HepG2 (cell line): ENCODE measurements at regions not wholly inside any gene's neighbourhood (a gene's known extent, or its start where the extent isn't known, plus 50 kb on each side); places are given as distances from the start of the nearest gene placed in this dataset.

Experiments used
- ATAC-seq: fragments of 200-7000 bp; cut with Tn5 transposase; 3 replicates; pipeline ENCODE4 v1.9.1; 2020; ENCODE audit warnings: mild to moderate bottlenecking, moderate library complexity
- BruUV-seq: library from RNA; stranded (reverse); fragments of 400-500 nt; replicated peaks from 2 replicates; lab custom pipeline; 2021; lab: Mats Ljungman, UMichigan
- CTCF ChIA-PET: fragments of 300-600 bp; formaldehyde crosslinking; extraction: SDS; loops from one replicate; lab custom pipeline; 2021; ENCODE audit warnings: low total read pairs, inconsistent platforms, low intra/inter-chr PET ratio; lab: Yijun Ruan, JAX
- POLR2A ChIA-PET: fragments of 350-600 bp; sonication (Branson Sonifier 250); formaldehyde crosslinking; loops from one replicate; lab custom pipeline; 2020; ENCODE audit warnings: antibody characterized with exemption, inconsistent platforms; lab: Yijun Ruan, JAX
- DNase-seq: peaks from one replicate; pipeline ENCODE4 v3.0.0-alpha.2; 2015; ENCODE audit warnings: low spot score
- FAIRE-seq: peaks from 3 replicates; lab custom pipeline; 2011; peaks lifted over from hg19 to GRCh38; lab: Jason Lieb, UNC
- H2AFZ ChIP-seq: one replicate; pipeline ENCODE4 v1.6.1; 2011; ENCODE audit warnings: low read length, inconsistent platforms
- H3K27ac ChIP-seq: fragments of 300-600 bp; 3 replicates; pipeline ENCODE4 v1.8.0; 2011; ENCODE audit warnings: mixed run types, mild to moderate bottlenecking, mixed read lengths, low read length, inconsistent platforms; ENCODE audit not compliant: insufficient read depth; ENCODE audit errors: extremely low read length
- H3K27me3 ChIP-seq, 2 experiments: fragments of 200-600 bp in 1 of 2; 2 replicates in 1 of 2; 3 replicates in 1 of 2; pipeline versions ENCODE4 v1.6.0 to v1.8.0; 2011; ENCODE audit warnings: low read length in 2 of 2, mild to moderate bottlenecking in 2 of 2, moderate library complexity in 2 of 2, inconsistent platforms in 1 of 2; ENCODE audit not compliant: insufficient read depth in 2 of 2, control insufficient read depth in 1 of 2
- H3K36me3 ChIP-seq, 2 experiments: fragments of 200-600 bp in 1 of 2; replicated peaks in 1 of 2; 2 replicates in 1 of 2; 3 replicates in 1 of 2; pipeline versions ENCODE4 v1.5.1 to v1.8.0; 2011; ENCODE audit warnings: low read length in 2 of 2, inconsistent platforms in 1 of 2; ENCODE audit not compliant: insufficient read depth in 2 of 2, control insufficient read depth in 1 of 2
- H3K4me1 ChIP-seq: 2 replicates; pipeline ENCODE4 v1.5.1; 2012; ENCODE audit warnings: low read length, inconsistent platforms; ENCODE audit not compliant: insufficient read depth
- H3K4me2 ChIP-seq: 2 replicates; pipeline ENCODE4 v1.6.0; 2011; ENCODE audit warnings: low read depth, low read length, inconsistent platforms
- H3K4me3 ChIP-seq, 3 experiments: fragments of 200-600 bp in 1 of 3; sonication (generic), shearing (Covaris generic) in 1 of 3; replicated peaks in 1 of 3; 2 replicates each; pipeline ENCODE4 v1.5.1; 2011 to 2016; ENCODE audit warnings: low read length in 3 of 3, inconsistent platforms in 2 of 3, low read depth in 2 of 3, mild to moderate bottlenecking in 2 of 3, control low read depth in 1 of 3, mixed read lengths in 1 of 3; ENCODE audit not compliant: insufficient read depth in 1 of 3
- H3K79me2 ChIP-seq: one replicate; pipeline ENCODE4 v1.6.1; 2011; ENCODE audit warnings: low read length, inconsistent platforms; ENCODE audit not compliant: insufficient read depth
- H3K9ac ChIP-seq: 2 replicates; pipeline ENCODE4 v1.6.0; 2011; ENCODE audit warnings: mild to moderate bottlenecking, low read depth, low read length, inconsistent platforms; ENCODE audit not compliant: insufficient read depth
- H3K9me3 ChIP-seq: 2 replicates; pipeline ENCODE4 v1.5.1; 2012; ENCODE audit warnings: mild to moderate bottlenecking, low read length
- H4K20me1 ChIP-seq: 2 replicates; pipeline ENCODE4 v1.6.0; 2011; ENCODE audit warnings: inconsistent platforms, mild to moderate bottlenecking, low read length, moderate library complexity; ENCODE audit not compliant: insufficient read depth
- BRD4 ChIP-seq: sonication (generic); formaldehyde crosslinking; IDR thresholded peaks from 2 replicates; pipeline ENCODE4 v1.4.0; 2020; ENCODE audit warnings: missing genetic modification reagents
- FOXO4 ChIP-seq: sonication (generic); formaldehyde crosslinking; conservative IDR thresholded peaks from 2 replicates; pipeline ENCODE4 v1.8.1; 2023; ENCODE audit warnings: missing genetic modification reagents
- IRX3 ChIP-seq: sonication (generic); formaldehyde crosslinking; IDR thresholded peaks from 2 replicates; pipeline ENCODE4 v1.8.1; 2023; ENCODE audit warnings: mild to moderate bottlenecking, low read depth, missing genetic modification reagents, borderline replicate concordance
- MYNN ChIP-seq: sonication (generic); formaldehyde crosslinking; IDR thresholded peaks from 2 replicates; pipeline ENCODE4 v1.4.0; 2020; ENCODE audit warnings: mild to moderate bottlenecking, low read depth, missing genetic modification reagents
- SIX4 ChIP-seq: sonication (generic); formaldehyde crosslinking; IDR thresholded peaks from 2 replicates; pipeline ENCODE4 v1.4.0; 2020; ENCODE audit warnings: missing genetic modification reagents
- TCF12 ChIP-seq, 2 experiments: fragments of 450-650 bp in 1 of 2; sonication (generic) in 1 of 2; formaldehyde crosslinking in 1 of 2; IDR thresholded peaks; 2 replicates each; pipeline versions ENCODE4 v1.6.1 to v1.8.0; 2017 to 2022; ENCODE audit warnings: antibody characterized with exemption in 1 of 2, mild to moderate bottlenecking in 1 of 2, missing genetic modification reagents in 1 of 2, moderate library complexity in 1 of 2
- TOPORS ChIP-seq: sonication (generic); formaldehyde crosslinking; IDR thresholded peaks from 2 replicates; pipeline ENCODE4 v1.8.0; 2023; ENCODE audit warnings: mild to moderate bottlenecking, missing genetic modification reagents
- ZBTB42 ChIP-seq: sonication (generic); formaldehyde crosslinking; IDR thresholded peaks from 2 replicates; pipeline ENCODE4 v1.5.0; 2020; ENCODE audit warnings: mild to moderate bottlenecking, missing genetic modification reagents
- ZFP36L2 ChIP-seq: sonication (generic); formaldehyde crosslinking; IDR thresholded peaks from 2 replicates; pipeline ENCODE4 v1.4.0; 2020; ENCODE audit warnings: missing genetic modification reagents
- ZNF281 ChIP-seq: sonication (generic); formaldehyde crosslinking; IDR thresholded peaks from 2 replicates; pipeline ENCODE4 v1.4.0; 2020; ENCODE audit warnings: missing genetic modification reagents, borderline replicate concordance
- ZNF549 ChIP-seq: sonication (generic); formaldehyde crosslinking; IDR thresholded peaks from 2 replicates; pipeline ENCODE4 v1.5.0; 2020; ENCODE audit warnings: missing genetic modification reagents
- ZNF570 ChIP-seq: sonication (generic); formaldehyde crosslinking; IDR thresholded peaks from 2 replicates; pipeline ENCODE4 v1.4.0; 2020; ENCODE audit warnings: mild to moderate bottlenecking, missing genetic modification reagents, borderline replicate concordance
- ZNF576 ChIP-seq: sonication (generic); formaldehyde crosslinking; IDR thresholded peaks from 2 replicates; pipeline ENCODE4 v1.4.0; 2020; ENCODE audit warnings: mild to moderate bottlenecking, missing genetic modification reagents
- ZSCAN12 ChIP-seq: sonication (generic); formaldehyde crosslinking; IDR thresholded peaks from 2 replicates; pipeline ENCODE4 v1.9.0; 2021; ENCODE audit warnings: mild to moderate bottlenecking, missing genetic modification reagents
- WGBS: methylation state at CpG from one replicate; pipeline ENCODE4 v1.1.6; 2017; ENCODE audit warnings: low lambda C conversion rate; 5-methylcytosine and 5-hydroxymethylcytosine counted together
- in situ Hi-C: cut with HindIII; loops from 2 replicates; pipeline ENCODE4 v1.10.0; 2017; ENCODE audit warnings: low pct_unique_long_range_greater_than_20kb; ENCODE audit not compliant: extremely low pct_ligation_motif_present
- intact Hi-C: fragments of 100-400 bp; cut with micrococcal nuclease; formaldehyde crosslinking; loops from one replicate; pipeline ENCODE4 v1.10.0; 2022; ENCODE audit not compliant: unreplicated experiment
- TF ChIP-seq, protein P1 (sequence below): sonication (generic); formaldehyde crosslinking; IDR thresholded peaks from 2 replicates; pipeline ENCODE4 v1.4.0; 2020; ENCODE audit warnings: low read depth, missing genetic modification reagents

- 15% methylated on average over 6 of the region's 6 CpGs for WGBS
- no peak overlapping the region for H3K9ac ChIP-seq
- no peak for TF ChIP-seq BRD4 (CRISPR knock-in tag)
- no peak for TF ChIP-seq ZNF570 (CRISPR knock-in tag)
- TF ChIP-seq ZNF549 = no peak
- no peak for TF ChIP-seq TCF12 (IDR thresholded peaks at IDR 0.05)
- TF ChIP-seq TCF12 (CRISPR knock-in tag; IDR thresholded peaks at IDR 0.05) = no peak
- TF ChIP-seq MYNN (CRISPR knock-in tag) = no peak
- no peak for TF ChIP-seq IRX3 (CRISPR knock-in tag)
- no peak for TF ChIP-seq ZSCAN12 (CRISPR knock-in tag)
- no peak for TF ChIP-seq FOXO4 (CRISPR knock-in tag)
- TF ChIP-seq ZNF281 (CRISPR knock-in tag) = no peak
- no peak for TF ChIP-seq TOPORS (CRISPR knock-in tag)
- TF ChIP-seq ZBTB42 (CRISPR knock-in tag) = no peak
- TF ChIP-seq, protein P1, sequence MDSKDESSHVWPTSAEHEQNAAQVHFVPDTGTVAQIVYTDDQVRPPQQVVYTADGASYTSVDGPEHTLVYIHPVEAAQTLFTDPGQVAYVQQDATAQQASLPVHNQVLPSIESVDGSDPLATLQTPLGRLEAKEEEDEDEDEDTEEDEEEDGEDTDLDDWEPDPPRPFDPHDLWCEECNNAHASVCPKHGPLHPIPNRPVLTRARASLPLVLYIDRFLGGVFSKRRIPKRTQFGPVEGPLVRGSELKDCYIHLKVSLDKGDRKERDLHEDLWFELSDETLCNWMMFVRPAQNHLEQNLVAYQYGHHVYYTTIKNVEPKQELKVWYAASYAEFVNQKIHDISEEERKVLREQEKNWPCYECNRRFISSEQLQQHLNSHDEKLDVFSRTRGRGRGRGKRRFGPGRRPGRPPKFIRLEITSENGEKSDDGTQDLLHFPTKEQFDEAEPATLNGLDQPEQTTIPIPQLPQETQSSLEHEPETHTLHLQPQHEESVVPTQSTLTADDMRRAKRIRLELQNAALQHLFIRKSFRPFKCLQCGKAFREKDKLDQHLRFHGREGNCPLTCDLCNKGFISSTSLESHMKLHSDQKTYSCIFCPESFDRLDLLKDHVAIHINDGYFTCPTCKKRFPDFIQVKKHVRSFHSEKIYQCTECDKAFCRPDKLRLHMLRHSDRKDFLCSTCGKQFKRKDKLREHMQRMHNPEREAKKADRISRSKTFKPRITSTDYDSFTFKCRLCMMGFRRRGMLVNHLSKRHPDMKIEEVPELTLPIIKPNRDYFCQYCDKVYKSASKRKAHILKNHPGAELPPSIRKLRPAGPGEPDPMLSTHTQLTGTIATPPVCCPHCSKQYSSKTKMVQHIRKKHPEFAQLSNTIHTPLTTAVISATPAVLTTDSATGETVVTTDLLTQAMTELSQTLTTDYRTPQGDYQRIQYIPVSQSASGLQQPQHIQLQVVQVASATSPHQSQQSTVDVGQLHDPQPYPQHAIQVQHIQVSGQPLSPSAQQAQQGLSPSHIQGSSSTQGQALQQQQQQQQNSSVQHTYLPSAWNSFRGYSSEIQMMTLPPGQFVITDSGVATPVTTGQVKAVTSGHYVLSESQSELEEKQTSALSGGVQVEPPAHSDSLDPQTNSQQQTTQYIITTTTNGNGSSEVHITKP (CRISPR knock-in tag) = no peak
- TF ChIP-seq ZFP36L2 (CRISPR knock-in tag) = no peak
- no peak for TF ChIP-seq ZNF576 (CRISPR knock-in tag)
- no peak for TF ChIP-seq SIX4 (CRISPR knock-in tag)
- no peak for ATAC-seq
- no peaks in the 10 kb centered on the region for H4K20me1 ChIP-seq
- no peaks in the 10 kb centered on the region for H3K36me3 ChIP-seq
- no peaks in the 10 kb centered on the region for H3K9me3 ChIP-seq
- H3K4me3 ChIP-seq = no peak overlapping the region
- no peaks in the 10 kb centered on the region; a peak in 1 of 5 replicates for H3K27me3 ChIP-seq
- no peak overlapping the region for H3K27ac ChIP-seq
- ChIA-PET POLR2A (no interaction called here), CTCF (no interaction called here)
- no peak overlapping the region for H3K4me2 ChIP-seq
- DNase-seq = no peak
- BruUV-seq = no TSS peak
- in situ Hi-C loops = no loop called here
- no peak for FAIRE-seq
- no peaks in the 10 kb centered on the region for H3K79me2 ChIP-seq
- no peak overlapping the region for H2AFZ ChIP-seq
- intact Hi-C loops = no loop called here
- no peaks in the 10 kb centered on the region for H3K4me1 ChIP-seq
Measured at GRCh38 chr5:54722846-54723433, 205.4 kb downstream of the SNX18 start.
